ENCODE measurements at regions not wholly inside any gene's neighbourhood (a gene's known extent, or its start where the extent isn't known, plus 50 kb on each side); places are given as distances from the start of the nearest gene placed in this dataset.

- TF ChIP-seq CTCF (IDR thresholded peaks at IDR 0.05) (no peak), POLR2A (IDR thresholded peaks at IDR 0.05) (no peak)
Observed at GRCh38 chr18:57208047-57208446, 61.2 kb downstream of the BOD1L2 start.
